GM12878 (cell line): ENCODE measurements at regions not wholly inside any gene's neighbourhood (a gene's known extent, or its start where the extent isn't known, plus 50 kb on each side); places are given as distances from the start of the nearest gene placed in this dataset.
"Not testable (repeated sequence)": the region's sequence is repeated elsewhere in the genome, so short reads cannot be mapped to it uniquely, and the experiment has no call there.

Source experiments
- ATAC-seq: fragments of 200-7000 bp; cut with Tn5 transposase; 3 replicates; pipeline ENCODE4 v1.9.1; 2020; ENCODE audit warnings: mild to moderate bottlenecking, moderate library complexity
- BruUV-seq: library from RNA; stranded (reverse); fragments of 400-500 nt; replicated peaks from 2 replicates; lab custom pipeline; 2021; lab: Mats Ljungman, UMichigan
- CTCF ChIA-PET: fragments of 300-600 bp; sonication (Branson Sonifier 250); formaldehyde crosslinking; extraction: SDS; loops from one replicate; lab custom pipeline; 2021; ENCODE audit warnings: inconsistent platforms; lab: Yijun Ruan, JAX
- POLR2A ChIA-PET: fragments of 350-600 bp; formaldehyde crosslinking; extraction: SDS; loops from one replicate; lab custom pipeline; 2021; ENCODE audit warnings: inconsistent platforms; lab: Charles Lee
- RAD21 ChIA-PET: fragments of 300-600 bp; sonication (Branson Sonifier 250); formaldehyde crosslinking; loops from one replicate; lab custom pipeline; 2023; ENCODE audit warnings: antibody characterized with exemption; ENCODE audit not compliant: unreplicated experiment; lab: Charles Lee
- SMC1A ChIA-PET: fragments of 300-600 bp; sonication (Branson Sonifier 250); formaldehyde crosslinking; loops from one replicate; lab custom pipeline; 2023; ENCODE audit not compliant: unreplicated experiment, uncharacterized antibody; lab: Charles Lee
- DNase-seq: peaks from one replicate; pipeline ENCODE4 v3.0.0-alpha.2; 2011; ENCODE audit warnings: low read depth, low spot score
- FAIRE-seq: peaks from 3 replicates; lab custom pipeline; 2011; peaks lifted over from hg19 to GRCh38; lab: Jason Lieb, UNC
- H2AFZ ChIP-seq: 2 replicates; pipeline ENCODE4 v1.6.0; 2011; ENCODE audit warnings: low read depth, low read length, control low read depth; ENCODE audit not compliant: control insufficient read depth
- H3K27ac ChIP-seq: 2 replicates; pipeline ENCODE4 v1.5.1; 2011; ENCODE audit warnings: control low read depth; ENCODE audit not compliant: control insufficient read depth, insufficient read depth
- H3K27me3 ChIP-seq, 2 experiments: replicated peaks in 1 of 2; 2 replicates each; pipeline versions ENCODE4 v1.6.0 to v1.6.1; 2011; ENCODE audit warnings: low read length in 1 of 2; ENCODE audit not compliant: control insufficient read depth in 2 of 2, insufficient read depth in 2 of 2
- H3K36me3 ChIP-seq, 2 experiments: 2 replicates each; pipeline ENCODE4 v1.5.1; 2011; ENCODE audit warnings: low read length in 1 of 2; ENCODE audit not compliant: control insufficient read depth in 2 of 2, insufficient read depth in 2 of 2
- H3K4me1 ChIP-seq: 2 replicates; pipeline ENCODE4 v1.6.1; 2011; ENCODE audit warnings: mild to moderate bottlenecking, low read length, moderate library complexity, mixed read lengths; ENCODE audit not compliant: control insufficient read depth, insufficient read depth
- H3K4me2 ChIP-seq: 2 replicates; pipeline ENCODE4 v1.6.0; 2011; ENCODE audit warnings: control low read depth; ENCODE audit not compliant: control insufficient read depth, insufficient read depth
- H3K4me3 ChIP-seq: fragments of 200-600 bp; sonication (generic); 2 replicates; pipeline ENCODE4 v1.5.1; 2016
- H3K79me2 ChIP-seq: 2 replicates; pipeline ENCODE4 v1.6.0; 2011; ENCODE audit warnings: low read length; ENCODE audit not compliant: control insufficient read depth, insufficient read depth
- H3K9ac ChIP-seq: 2 replicates; pipeline ENCODE4 v1.8.0; 2011; ENCODE audit warnings: low read length, control low read depth, mixed read lengths; ENCODE audit not compliant: control insufficient read depth, insufficient read depth
- H3K9me3 ChIP-seq: replicated peaks from 3 replicates; pipeline ENCODE4 v1.5.1; 2011; ENCODE audit warnings: mild to moderate bottlenecking, low read length; ENCODE audit not compliant: control insufficient read depth, insufficient read depth
- H4K20me1 ChIP-seq: 2 replicates; pipeline ENCODE4 v1.6.0; 2011; ENCODE audit not compliant: control insufficient read depth, insufficient read depth
- IRF4 ChIP-seq: IDR thresholded peaks from 2 replicates; pipeline ENCODE4 v1.6.1; 2011; ENCODE audit warnings: low read depth, low read length
- WGBS: methylation state at CpG from one replicate; pipeline ENCODE4 v1.1.6; 2016; ENCODE audit warnings: low lambda C conversion rate; ENCODE audit not compliant: insufficient replicate concordance, insufficient coverage; ENCODE audit errors: missing lambda C conversion rate; 5-methylcytosine and 5-hydroxymethylcytosine counted together
- in situ Hi-C: fragments of 300-500 bp; cut with MboI; formaldehyde crosslinking; loops from 9 replicates; pipeline ENCODE4 v1.14.3; 2018; ENCODE audit warnings: mixed read lengths
- intact Hi-C: fragments of 100-400 bp; cut with micrococcal nuclease; formaldehyde crosslinking; loops from one replicate; pipeline ENCODE4 v1.14.2; 2022; ENCODE audit not compliant: unreplicated experiment
- TF ChIP-seq, protein P1 (sequence below): fragments of 450-650 bp; IDR thresholded peaks from 2 replicates; pipeline ENCODE4 v1.6.1; 2017; ENCODE audit warnings: mild to moderate bottlenecking, low read depth, inconsistent platforms; ENCODE audit not compliant: poor library complexity, severe bottlenecking

DNA sequence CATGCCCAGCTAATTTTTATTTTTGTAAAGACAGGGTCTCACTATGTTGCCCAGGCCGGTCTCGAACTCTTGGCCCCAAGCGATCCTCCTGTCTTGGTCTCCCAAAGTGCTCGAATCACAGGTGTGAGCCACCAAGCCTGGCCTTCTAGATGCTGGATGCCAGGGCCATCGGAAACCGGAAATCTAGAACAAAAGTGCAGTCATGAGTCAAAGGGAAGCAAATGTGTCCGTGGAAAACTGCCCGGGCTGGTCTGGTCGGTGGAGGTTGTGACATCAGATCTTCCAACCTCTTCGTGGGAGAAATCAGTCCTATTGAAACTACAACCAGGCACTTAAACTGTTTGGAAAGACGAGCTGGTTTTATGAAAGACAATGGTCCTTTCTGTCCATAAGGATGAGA lies 92.3 kb upstream of the SHOX start:
- no peak for FAIRE-seq
- no peak for ATAC-seq
- Histone ChIP-seq H3K4me1 (no peaks in the 10 kb centered on the region), H3K4me2 (no peak overlapping the region), H3K27me3 (no peaks in the 10 kb centered on the region), H3K79me2 (no peaks in the 10 kb centered on the region), H3K9ac (no peak overlapping the region), H3K36me3 (no peaks in the 10 kb centered on the region), H3K4me3 (no peak overlapping the region), H4K20me1 (no peaks in the 10 kb centered on the region), H3K9me3 (no peaks in the 10 kb centered on the region; the same call in 2 of the 3 replicates), H2AFZ (no peak overlapping the region), H3K27ac (no peak overlapping the region)
- ChIA-PET RAD21 (no interaction called here), SMC1A (no interaction called here), POLR2A (no interaction called here), CTCF (no interaction called here)
- TF ChIP-seq IRF4: no peak
- TF ChIP-seq, protein P1, sequence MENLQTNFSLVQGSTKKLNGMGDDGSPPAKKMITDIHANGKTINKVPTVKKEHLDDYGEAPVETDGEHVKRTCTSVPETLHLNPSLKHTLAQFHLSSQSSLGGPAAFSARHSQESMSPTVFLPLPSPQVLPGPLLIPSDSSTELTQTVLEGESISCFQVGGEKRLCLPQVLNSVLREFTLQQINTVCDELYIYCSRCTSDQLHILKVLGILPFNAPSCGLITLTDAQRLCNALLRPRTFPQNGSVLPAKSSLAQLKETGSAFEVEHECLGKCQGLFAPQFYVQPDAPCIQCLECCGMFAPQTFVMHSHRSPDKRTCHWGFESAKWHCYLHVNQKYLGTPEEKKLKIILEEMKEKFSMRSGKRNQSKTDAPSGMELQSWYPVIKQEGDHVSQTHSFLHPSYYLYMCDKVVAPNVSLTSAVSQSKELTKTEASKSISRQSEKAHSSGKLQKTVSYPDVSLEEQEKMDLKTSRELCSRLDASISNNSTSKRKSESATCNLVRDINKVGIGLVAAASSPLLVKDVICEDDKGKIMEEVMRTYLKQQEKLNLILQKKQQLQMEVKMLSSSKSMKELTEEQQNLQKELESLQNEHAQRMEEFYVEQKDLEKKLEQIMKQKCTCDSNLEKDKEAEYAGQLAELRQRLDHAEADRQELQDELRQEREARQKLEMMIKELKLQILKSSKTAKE: no peak
- WGBS: 68% methylated on average over 11 of the region's 11 CpGs
- intact Hi-C loops (no loop called here), in situ Hi-C loops (no loop called here)
- BruUV-seq: no TSS peak
- DNase-seq: no peak

DNA sequence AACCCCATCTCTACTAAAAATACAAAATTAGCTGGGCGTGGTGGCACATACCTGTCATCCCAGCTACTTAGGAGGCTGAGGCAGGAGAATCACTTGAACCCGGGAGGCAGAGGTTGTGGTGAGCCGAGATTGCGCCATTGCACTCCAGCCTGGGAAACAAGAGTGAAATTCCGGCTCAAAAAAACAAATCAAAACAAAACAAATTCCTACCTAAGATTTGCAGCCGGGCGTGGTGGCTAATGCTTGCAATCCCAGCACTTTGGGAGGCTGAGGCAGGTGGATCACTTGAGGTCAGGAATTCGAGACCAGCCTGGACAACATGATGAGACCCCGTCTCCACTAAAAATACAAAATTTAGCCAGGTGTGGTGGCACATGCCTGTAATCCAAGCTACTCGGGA lies 89.6 kb upstream of the SHOX start:
- H3K4me2 ChIP-seq, H3K4me3 ChIP-seq, H3K27ac ChIP-seq, intact Hi-C loops, BruUV-seq, H3K9ac ChIP-seq, POLR2A ChIA-PET, H3K79me2 ChIP-seq, CTCF ChIA-PET, SMC1A ChIA-PET, H3K36me3 ChIP-seq, H3K27me3 ChIP-seq, H2AFZ ChIP-seq, H3K4me1 ChIP-seq, RAD21 ChIA-PET, DNase-seq, in situ Hi-C loops, H3K9me3 ChIP-seq, ATAC-seq, H4K20me1 ChIP-seq, FAIRE-seq: not testable (repeated sequence)
- WGBS: 26% methylated on average over 10 of the region's 10 CpGs
